DND-41 (cell line): ENCODE measurements at regions not wholly inside any gene's neighbourhood (a gene's known extent, or its start where the extent isn't known, plus 50 kb on each side); places are given as distances from the start of the nearest gene placed in this dataset.

ENCODE experiments used
- ATAC-seq: fragments of 200-7000 bp; cut with Tn5 transposase; 3 replicates; pipeline ENCODE4 v1.9.1; 2021; ENCODE audit warnings: low read depth; ENCODE audit not compliant: insufficient read depth
- DNase-seq: peaks from one replicate; pipeline ENCODE4 v3.0.0-alpha.2; 2020
- H2AFZ ChIP-seq: 2 replicates; pipeline ENCODE4 v1.6.0; 2012; ENCODE audit warnings: low read depth, low read length
- H3K27ac ChIP-seq: 2 replicates; pipeline ENCODE4 v1.5.1; 2012; ENCODE audit warnings: low read length, inconsistent platforms
- H3K27me3 ChIP-seq: fragments of 200-600 bp; sonication (generic); 2 replicates; pipeline ENCODE4 v1.6.0; 2012; ENCODE audit warnings: low read length, mild to moderate bottlenecking, inconsistent platforms; ENCODE audit not compliant: insufficient read depth, poor library complexity
- H3K36me3 ChIP-seq: 2 replicates; pipeline ENCODE4 v1.5.1; 2012; ENCODE audit warnings: low read length, inconsistent platforms; ENCODE audit not compliant: insufficient read depth
- H3K4me1 ChIP-seq: 2 replicates; pipeline ENCODE4 v1.5.1; 2012; ENCODE audit warnings: mild to moderate bottlenecking, low read length; ENCODE audit not compliant: insufficient read depth
- H3K4me2 ChIP-seq: 2 replicates; pipeline ENCODE4 v1.6.0; 2012; ENCODE audit warnings: mild to moderate bottlenecking, moderate library complexity, low read length, inconsistent platforms; ENCODE audit not compliant: insufficient read depth
- H3K4me3 ChIP-seq, 2 experiments: fragments of 200-600 bp in 1 of 2; shearing (Covaris generic) in 1 of 2; 2 replicates each; pipeline ENCODE4 v1.5.1; 2012 to 2016; ENCODE audit warnings: inconsistent platforms in 2 of 2, low read length in 2 of 2, mild to moderate bottlenecking in 2 of 2, low read depth in 1 of 2, moderate library complexity in 1 of 2
- H3K79me2 ChIP-seq: 2 replicates; pipeline ENCODE4 v1.6.0; 2012; ENCODE audit warnings: low read length, inconsistent platforms; ENCODE audit not compliant: insufficient read depth
- H3K9ac ChIP-seq: 2 replicates; pipeline ENCODE4 v1.6.0; 2012; ENCODE audit warnings: low read depth, mild to moderate bottlenecking, inconsistent platforms, low read length, moderate library complexity
- H3K9me3 ChIP-seq: 2 replicates; pipeline ENCODE4 v1.5.1; 2012; ENCODE audit warnings: low read length, moderate library complexity, mild to moderate bottlenecking, inconsistent platforms; ENCODE audit not compliant: insufficient read depth, severe bottlenecking
- H4K20me1 ChIP-seq: 2 replicates; pipeline ENCODE4 v1.6.0; 2012; ENCODE audit warnings: low read length; ENCODE audit not compliant: insufficient read depth
- EZH2 ChIP-seq: IDR thresholded peaks from 3 replicates; pipeline ENCODE4 v1.6.1; 2012; ENCODE audit warnings: borderline replicate concordance, low read depth, mild to moderate bottlenecking, moderate library complexity, low read length, inconsistent platforms; ENCODE audit not compliant: severe bottlenecking
- TF ChIP-seq, protein P1 (sequence below): IDR thresholded peaks from 2 replicates; pipeline ENCODE4 v1.5.1; 2012; ENCODE audit warnings: borderline replicate concordance, low read length, moderate library complexity, mild to moderate bottlenecking; ENCODE audit not compliant: poor library complexity, severe bottlenecking; ENCODE audit errors: extremely low read depth

DNA sequence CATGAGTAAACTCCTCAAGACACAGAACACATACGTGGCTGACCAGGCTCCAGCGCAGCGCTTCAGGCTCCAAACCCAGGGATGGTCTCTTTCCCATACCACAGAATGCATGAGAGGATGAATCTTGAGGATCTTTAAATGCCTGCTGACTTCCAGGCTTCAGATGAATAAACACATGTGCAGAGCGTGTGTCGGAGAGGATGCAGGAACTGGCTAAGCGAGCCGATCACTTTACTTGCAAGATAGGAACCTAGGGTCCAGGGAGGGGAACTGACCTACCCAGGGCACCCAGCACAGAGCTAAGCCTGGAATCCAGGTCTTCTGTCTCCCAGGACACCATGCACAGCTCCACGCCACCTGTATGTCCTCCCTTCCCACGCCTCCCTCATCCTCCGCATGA, 209.8 kb downstream of the BCL11B start:
- no peak for TF ChIP-seq EZH2
- TF ChIP-seq, protein P1, sequence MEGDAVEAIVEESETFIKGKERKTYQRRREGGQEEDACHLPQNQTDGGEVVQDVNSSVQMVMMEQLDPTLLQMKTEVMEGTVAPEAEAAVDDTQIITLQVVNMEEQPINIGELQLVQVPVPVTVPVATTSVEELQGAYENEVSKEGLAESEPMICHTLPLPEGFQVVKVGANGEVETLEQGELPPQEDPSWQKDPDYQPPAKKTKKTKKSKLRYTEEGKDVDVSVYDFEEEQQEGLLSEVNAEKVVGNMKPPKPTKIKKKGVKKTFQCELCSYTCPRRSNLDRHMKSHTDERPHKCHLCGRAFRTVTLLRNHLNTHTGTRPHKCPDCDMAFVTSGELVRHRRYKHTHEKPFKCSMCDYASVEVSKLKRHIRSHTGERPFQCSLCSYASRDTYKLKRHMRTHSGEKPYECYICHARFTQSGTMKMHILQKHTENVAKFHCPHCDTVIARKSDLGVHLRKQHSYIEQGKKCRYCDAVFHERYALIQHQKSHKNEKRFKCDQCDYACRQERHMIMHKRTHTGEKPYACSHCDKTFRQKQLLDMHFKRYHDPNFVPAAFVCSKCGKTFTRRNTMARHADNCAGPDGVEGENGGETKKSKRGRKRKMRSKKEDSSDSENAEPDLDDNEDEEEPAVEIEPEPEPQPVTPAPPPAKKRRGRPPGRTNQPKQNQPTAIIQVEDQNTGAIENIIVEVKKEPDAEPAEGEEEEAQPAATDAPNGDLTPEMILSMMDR = no peak
- Histone ChIP-seq H3K9me3 (no peaks in the 10 kb centered on the region), H3K79me2 (no peaks in the 10 kb centered on the region), H3K36me3 (no peaks in the 10 kb centered on the region), H3K4me3 (no peak overlapping the region), H3K27me3 (no peaks in the 10 kb centered on the region), H3K4me2 (no peak overlapping the region), H3K9ac (no peak overlapping the region), H3K4me1 (no peaks in the 10 kb centered on the region), H2AFZ (no peak overlapping the region), H4K20me1 (no peaks in the 10 kb centered on the region), H3K27ac (no peak overlapping the region)
- no peak for DNase-seq
- ATAC-seq = no peak

DNA sequence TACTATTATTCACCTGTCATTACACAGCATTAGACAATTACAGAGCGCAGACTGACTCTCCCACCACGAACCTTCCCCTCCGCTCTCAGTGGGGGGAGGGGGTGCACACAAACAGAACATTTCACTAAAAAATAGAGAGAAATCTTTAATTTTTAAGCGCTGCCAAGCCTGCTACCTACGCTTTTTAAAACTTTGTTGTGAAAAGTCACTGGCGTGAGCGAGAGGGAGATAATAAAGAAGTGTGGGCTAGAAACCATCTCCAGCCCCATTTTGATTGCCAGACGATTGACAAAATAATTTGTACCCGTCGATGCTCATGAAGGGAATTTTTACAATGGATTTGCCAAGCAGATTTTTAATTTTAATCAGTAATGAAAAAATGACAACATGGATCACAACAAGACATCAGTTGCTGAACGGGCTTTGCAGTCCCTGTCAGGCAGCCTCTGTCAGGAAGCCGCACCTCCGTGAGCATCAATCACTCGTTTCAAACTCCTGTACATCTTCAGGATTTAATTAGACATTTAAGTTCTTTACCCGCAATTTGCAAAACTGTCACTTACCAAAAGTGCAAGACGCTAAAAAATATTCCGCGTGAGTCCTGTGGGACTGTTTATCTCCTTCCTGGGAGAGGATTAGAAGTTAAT, 209.1 kb downstream of the BCL11B start:
- no peak overlapping the region for H3K4me2 ChIP-seq
- H3K36me3 ChIP-seq = no peaks in the 10 kb centered on the region
- H4K20me1 ChIP-seq = no peaks in the 10 kb centered on the region
- H3K9me3 ChIP-seq = no peaks in the 10 kb centered on the region
- H3K4me1 ChIP-seq = no peaks in the 10 kb centered on the region
- ATAC-seq = no peak
- H2AFZ ChIP-seq = no peak overlapping the region
- no peaks in the 10 kb centered on the region for H3K79me2 ChIP-seq
- H3K4me3 ChIP-seq = no peak overlapping the region
- no peak overlapping the region for H3K27ac ChIP-seq
- TF ChIP-seq, protein P1 = no peak
- no peak for TF ChIP-seq EZH2
- no peaks in the 10 kb centered on the region for H3K27me3 ChIP-seq
- no peak for DNase-seq
- no peak overlapping the region for H3K9ac ChIP-seq

DNA sequence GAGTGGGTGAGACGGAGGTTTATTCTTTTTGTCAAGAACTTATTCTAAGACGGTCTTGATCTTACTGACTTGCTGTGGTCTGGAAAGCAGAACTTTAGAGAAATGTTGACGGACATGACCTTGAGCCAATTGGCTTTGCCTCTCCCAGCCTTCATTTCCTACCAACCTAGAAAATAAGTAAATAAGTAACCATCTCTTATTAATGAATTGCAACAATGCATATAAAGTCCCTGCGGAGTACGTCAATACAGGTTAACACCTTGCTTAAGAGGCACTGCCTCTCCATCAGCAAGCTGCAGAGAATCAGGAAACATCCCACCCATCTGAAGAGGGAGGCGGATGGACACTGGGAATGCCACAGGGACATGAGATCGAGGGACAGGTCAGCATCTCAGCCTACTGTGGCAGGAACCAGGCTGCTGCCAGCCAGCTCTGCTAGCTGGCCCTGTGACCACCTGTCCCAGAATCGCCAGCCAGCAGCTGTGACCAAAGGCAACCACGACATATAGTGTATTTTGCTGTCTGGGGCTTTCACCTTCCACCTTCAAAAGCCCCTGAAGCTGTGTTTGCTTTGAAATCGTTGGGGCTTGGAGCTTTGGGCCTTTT, 208.3 kb downstream of the BCL11B start:
- DNase-seq = no peak

More for the DNA sequence above, 208.3 kb downstream of the BCL11B start:
- Histone ChIP-seq H3K4me2 (no peak overlapping the region), H3K27ac (no peak overlapping the region), H3K4me3 (no peak overlapping the region), H3K4me1 (no peaks in the 10 kb centered on the region), H2AFZ (no peak overlapping the region), H3K9ac (no peak overlapping the region), H4K20me1 (no peaks in the 10 kb centered on the region), H3K9me3 (no peaks in the 10 kb centered on the region), H3K36me3 (no peaks in the 10 kb centered on the region), H3K27me3 (no peaks in the 10 kb centered on the region), H3K79me2 (no peaks in the 10 kb centered on the region)
- TF ChIP-seq EZH2 = no peak
- TF ChIP-seq, protein P1 = no peak
- ATAC-seq = no peak
